HUES48 (cell line): ENCODE measurements at regions not wholly inside any gene's neighbourhood (a gene's known extent, or its start where the extent isn't known, plus 50 kb on each side); places are given as distances from the start of the nearest gene placed in this dataset.
"Not testable (repeated sequence)": the region's sequence is repeated elsewhere in the genome, so short reads cannot be mapped to it uniquely, and the experiment has no call there.

ENCODE experiments used
- H3K27ac ChIP-seq: one replicate; pipeline ENCODE4 v1.7.0; 2013; ENCODE audit warnings: low read depth, low read length, inconsistent platforms
- H3K27me3 ChIP-seq: 2 replicates; pipeline ENCODE4 v1.6.1; 2013; ENCODE audit warnings: mild to moderate bottlenecking, low read length; ENCODE audit not compliant: control insufficient read depth, insufficient read depth
- H3K36me3 ChIP-seq: 2 replicates; pipeline ENCODE4 v1.6.1; 2013; ENCODE audit warnings: low read length; ENCODE audit not compliant: control insufficient read depth, insufficient read depth
- H3K4me1 ChIP-seq: 2 replicates; pipeline ENCODE4 v1.6.1; 2013; ENCODE audit warnings: mild to moderate bottlenecking, low read length; ENCODE audit not compliant: control insufficient read depth, insufficient read depth
- H3K4me3 ChIP-seq: 2 replicates; pipeline ENCODE4 v1.5.1; 2013; ENCODE audit warnings: mild to moderate bottlenecking, low read depth, low read length
- H3K9ac ChIP-seq: 2 replicates; pipeline ENCODE4 v1.6.1; 2013; ENCODE audit warnings: mild to moderate bottlenecking, low read depth, low read length, moderate library complexity
- H3K9me3 ChIP-seq: 2 replicates; pipeline ENCODE4 v1.6.1; 2013; ENCODE audit warnings: low read length; ENCODE audit not compliant: control insufficient read depth, insufficient read depth

DNA sequence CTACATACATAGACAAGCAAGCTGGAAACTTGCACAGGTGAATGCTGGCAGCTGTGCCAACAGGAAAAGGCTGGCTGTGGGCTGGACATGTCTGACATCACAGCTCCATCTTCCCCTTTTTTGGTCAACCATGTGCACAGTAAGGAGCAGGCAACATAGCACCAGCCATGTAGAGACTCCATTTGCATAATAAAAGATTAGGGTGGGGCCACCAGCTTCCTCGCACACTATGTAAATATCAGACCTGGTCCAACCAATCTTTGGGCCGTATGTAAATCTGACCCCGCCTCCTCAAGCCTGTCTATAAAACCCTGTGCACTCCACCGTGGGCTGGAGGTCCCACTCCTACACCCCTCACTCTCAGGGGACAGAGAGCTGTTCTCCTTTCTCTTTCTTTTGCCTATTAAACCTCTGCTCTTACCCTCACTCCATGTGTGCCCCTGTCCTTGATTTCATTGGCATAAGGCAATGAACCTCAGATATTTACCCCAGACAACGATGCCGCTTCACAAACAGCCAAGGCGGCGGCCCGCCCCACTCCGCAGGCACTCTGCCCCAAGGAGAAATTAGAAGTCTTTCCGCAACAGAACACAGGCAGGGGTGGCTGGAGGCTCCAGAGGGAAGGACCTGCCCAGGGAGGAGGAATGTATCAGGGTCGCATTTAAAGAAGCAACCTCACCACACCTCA lies 862.2 kb downstream of the TRIML1 start:
- Histone ChIP-seq H3K27me3 (no peaks in the 10 kb centered on the region), H3K27ac (no peak overlapping the region), H3K9me3 (0 out of 2 replicates have a peak, but pooled peaks cover 3% of the 10 kb centered on the region), H3K4me3 (no peak overlapping the region), H3K36me3 (no peaks in the 10 kb centered on the region), H3K4me1 (no peaks in the 10 kb centered on the region), H3K9ac (no peak overlapping the region)

DNA sequence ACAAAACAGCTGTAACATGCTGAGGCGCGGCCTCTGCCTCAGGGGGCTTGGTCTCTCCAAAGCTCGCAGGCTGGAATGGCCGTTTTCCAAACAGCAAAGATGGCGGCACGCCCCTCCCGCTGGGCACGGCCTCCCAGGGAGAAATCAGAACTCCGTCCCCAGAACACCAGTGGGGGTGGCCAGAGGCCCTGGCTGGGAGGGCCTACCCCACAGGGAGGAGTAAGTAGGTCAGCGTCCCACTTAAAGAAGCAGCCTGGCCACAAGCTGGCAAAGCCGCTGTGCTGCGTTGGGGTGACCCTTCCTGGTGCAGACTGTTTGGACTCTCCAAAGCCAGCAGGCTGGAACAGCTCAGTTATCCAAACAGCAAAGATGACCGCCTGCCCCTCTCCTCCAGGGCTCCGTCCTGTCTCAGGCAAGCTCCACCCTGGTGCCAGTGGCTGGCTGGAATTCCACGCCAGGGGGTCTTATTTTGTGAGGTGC lies 862.8 kb downstream of the TRIML1 start:
- Histone ChIP-seq H3K4me1 (no peaks in the 10 kb centered on the region), H3K27me3 (no peaks in the 10 kb centered on the region), H3K36me3 (no peaks in the 10 kb centered on the region), H3K9ac (no peak overlapping the region), H3K4me3 (no peak overlapping the region), H3K27ac (no peak overlapping the region), H3K9me3 (0 out of 2 replicates have a peak, but pooled peaks cover 3% of the 10 kb centered on the region)

DNA sequence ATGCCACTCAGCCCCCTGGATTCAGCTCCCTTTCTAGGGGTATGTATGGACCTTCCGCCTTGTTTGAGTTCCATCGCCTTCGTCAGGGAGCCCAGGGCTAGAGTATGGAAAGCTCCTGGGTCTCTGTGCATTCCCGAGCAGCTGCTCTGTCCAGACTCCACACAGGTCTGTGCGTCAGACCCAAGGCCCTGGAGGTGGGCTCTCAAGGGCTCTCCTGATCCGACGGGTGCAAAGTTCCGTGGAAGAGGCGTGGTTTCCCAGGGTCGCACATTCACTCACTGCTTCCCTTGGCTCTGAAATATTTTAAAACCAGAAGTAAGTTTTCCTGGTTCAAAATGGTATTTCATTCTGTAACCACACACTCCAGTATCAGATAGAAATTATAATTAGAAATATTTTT lies 863.2 kb downstream of the TRIML1 start:
- no peaks in the 10 kb centered on the region for H3K4me1 ChIP-seq
- H3K4me3 ChIP-seq, result no peak overlapping the region
- no peak overlapping the region for H3K27ac ChIP-seq
- H3K9me3 ChIP-seq, result 0 out of 2 replicates have a peak, but pooled peaks cover 3% of the 10 kb centered on the region
- no peaks in the 10 kb centered on the region for H3K36me3 ChIP-seq
- no peak overlapping the region for H3K9ac ChIP-seq
- no peaks in the 10 kb centered on the region for H3K27me3 ChIP-seq

DNA sequence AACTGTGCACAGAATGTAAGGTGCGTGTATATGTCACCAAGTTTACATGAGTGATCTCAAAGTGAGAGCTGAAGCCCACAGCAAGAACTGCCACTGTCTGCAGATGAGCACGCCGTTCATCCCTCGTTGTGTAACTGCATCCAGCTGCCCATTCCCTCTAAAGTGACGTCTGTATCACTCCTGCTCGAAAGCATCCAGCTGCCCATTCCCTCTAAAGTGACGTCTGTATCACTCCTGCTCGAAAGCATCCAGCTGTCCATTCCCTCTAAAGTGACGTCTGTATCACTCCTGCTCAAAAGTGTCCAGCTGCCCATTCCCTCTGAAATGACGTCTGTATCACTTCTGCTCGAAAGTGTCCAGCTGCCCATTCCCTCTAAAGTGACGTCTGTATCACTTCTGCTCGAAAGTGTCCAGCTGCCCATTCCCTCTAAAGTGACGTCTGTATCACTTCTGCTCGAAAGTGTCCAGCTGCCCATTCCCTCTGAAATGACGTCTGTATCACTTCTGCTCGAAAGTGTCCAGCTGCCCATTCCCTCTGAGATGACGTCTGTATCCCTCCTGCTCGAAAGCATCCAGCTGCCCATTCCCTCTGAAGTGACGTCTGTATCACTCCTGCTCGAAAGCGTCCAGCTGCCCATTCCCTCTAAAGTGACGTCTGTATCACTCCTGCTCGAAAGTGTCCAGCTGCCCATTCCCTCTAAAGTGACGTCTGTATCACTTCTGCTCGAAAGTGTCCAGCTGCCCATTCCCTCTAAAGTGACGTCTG lies 871.4 kb downstream of the TRIML1 start:
- H3K9me3 ChIP-seq, H3K4me3 ChIP-seq, H3K27me3 ChIP-seq, H3K27ac ChIP-seq, H3K36me3 ChIP-seq, H3K9ac ChIP-seq, H3K4me1 ChIP-seq: not testable (repeated sequence)

DNA sequence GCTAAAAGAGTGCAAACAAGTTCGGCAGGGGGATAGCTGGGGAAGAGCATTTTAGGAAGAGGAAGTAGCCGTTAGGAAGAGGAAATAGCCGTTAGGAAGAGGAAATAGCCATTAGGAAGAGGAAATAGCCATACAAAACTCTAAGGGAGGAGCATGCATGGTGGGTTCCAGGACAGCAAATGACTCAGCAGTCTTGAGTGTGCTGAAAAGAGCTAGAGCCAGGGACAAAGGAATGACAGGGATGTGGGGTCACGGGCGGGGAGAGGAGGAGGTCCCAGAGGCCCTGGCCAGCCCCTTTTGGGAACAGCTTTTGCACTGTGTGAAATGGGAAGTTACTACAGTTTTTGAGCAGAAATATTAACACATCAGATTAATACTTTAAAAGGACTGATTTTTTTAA lies 882.6 kb downstream of the TRIML1 start:
- Histone ChIP-seq H3K27me3 (no peaks in the 10 kb centered on the region), H3K27ac (no peak overlapping the region), H3K36me3 (no peaks in the 10 kb centered on the region), H3K4me3 (no peak overlapping the region), H3K9me3 (no peaks in the 10 kb centered on the region), H3K9ac (no peak overlapping the region), H3K4me1 (peaks cover 6% of the 10 kb centered on the region)

DNA sequence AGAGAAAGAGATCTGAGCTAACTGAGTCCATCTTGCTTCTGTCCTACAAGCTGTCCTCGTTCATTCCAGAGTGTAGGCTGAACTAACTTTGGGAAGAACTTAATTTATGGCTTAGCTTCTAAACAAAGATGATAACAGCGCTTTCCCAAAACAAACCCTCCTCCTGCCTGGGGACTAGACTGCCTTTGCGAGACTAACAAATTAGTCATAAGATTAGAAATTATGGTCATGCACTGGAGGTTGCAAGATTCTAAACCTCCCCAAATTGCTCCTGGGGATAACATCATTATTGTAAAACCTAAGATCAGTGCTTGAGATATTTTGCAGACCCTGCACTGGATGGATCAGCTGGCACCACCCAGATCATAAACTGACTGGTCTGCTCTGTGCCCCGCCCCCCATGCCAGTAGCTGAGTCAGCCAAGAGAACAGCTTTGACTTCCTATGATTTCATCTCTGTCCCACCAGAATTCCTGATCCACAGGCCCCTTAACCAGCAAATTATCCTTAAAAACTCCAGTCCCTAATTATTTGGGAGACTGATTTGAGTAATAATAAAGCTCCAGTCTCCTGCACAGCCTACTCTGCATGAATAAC lies 883.3 kb downstream of the TRIML1 start:
- Histone ChIP-seq H3K36me3 (no peaks in the 10 kb centered on the region), H3K27ac (no peak overlapping the region), H3K27me3 (no peaks in the 10 kb centered on the region), H3K4me3 (no peak overlapping the region), H3K9me3 (no peaks in the 10 kb centered on the region), H3K9ac (no peak overlapping the region), H3K4me1 (peaks cover 6% of the 10 kb centered on the region)

DNA sequence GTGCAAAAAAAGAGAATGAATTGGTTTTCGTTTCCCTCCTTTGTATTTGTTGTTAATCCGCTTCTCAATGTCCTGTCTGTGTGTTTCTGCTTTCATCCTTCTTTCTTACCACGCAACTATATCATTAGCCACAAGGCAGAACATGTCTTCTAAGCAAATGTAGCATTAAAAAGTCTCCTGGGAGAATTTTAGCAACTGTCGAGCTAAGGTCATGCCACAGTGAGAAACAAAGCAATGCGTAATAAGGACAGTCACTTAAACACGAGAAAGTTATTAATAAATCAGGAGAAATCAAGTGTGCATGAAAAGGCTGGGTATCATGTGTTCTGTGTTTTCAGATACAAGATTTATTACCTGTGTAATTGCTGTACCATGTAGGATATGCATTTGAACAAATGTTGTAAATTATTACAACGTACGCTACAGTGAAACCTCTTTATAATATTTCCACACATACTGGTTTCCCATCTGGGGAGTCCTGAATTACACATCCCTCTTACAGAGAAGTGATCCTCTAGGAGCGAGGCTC lies 890.8 kb downstream of the TRIML1 start:
- H3K4me1 ChIP-seq, result no peaks in the 10 kb centered on the region

DNA sequence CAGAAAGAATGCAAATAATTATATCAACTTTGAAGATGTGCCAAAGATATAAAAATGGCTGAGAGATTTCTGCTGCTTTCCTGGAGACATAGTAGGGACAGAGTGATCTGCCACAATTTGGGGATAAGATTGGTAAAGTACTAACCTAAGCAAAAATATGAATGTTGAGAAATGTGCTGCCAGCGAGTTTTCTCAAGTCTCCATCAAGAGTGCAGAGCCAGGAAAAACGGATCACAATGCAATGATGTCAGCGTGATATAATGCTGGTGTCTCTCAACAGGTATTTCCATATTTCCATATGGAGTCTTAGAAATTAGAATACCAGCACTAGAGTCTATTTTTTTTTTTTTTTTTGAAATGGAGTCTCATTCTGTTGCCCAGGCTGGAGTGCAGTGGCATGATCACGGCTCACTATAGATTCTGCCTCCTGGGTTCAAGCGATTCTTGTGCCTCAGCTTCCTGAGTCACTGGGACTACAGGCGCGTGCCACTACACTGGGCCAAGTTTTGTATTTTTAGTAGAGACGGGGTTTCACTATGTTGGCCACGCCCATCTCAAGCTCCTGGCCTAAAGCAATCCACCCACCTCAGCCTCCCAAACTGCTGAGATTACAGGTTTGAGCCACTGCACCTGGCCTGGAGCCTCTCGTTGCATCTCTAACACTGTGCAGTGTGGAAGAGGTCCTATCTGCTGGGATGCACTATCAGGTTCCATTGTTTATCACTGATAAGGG lies 893.5 kb downstream of the TRIML1 start:
- Histone ChIP-seq H3K27ac (no peak overlapping the region), H3K9ac (no peak overlapping the region), H3K9me3 (no peaks in the 10 kb centered on the region), H3K27me3 (no peaks in the 10 kb centered on the region), H3K4me1 (no peaks in the 10 kb centered on the region), H3K4me3 (no peak overlapping the region), H3K36me3 (no peaks in the 10 kb centered on the region)

More for the DNA sequence above, 890.8 kb downstream of the TRIML1 start:
- no peaks in the 10 kb centered on the region for H3K9me3 ChIP-seq
- H3K27ac ChIP-seq, result no peak overlapping the region
- H3K9ac ChIP-seq, result no peak overlapping the region
- H3K36me3 ChIP-seq, result no peaks in the 10 kb centered on the region
- H3K4me3 ChIP-seq, result no peak overlapping the region
- H3K27me3 ChIP-seq, result no peaks in the 10 kb centered on the region

DNA sequence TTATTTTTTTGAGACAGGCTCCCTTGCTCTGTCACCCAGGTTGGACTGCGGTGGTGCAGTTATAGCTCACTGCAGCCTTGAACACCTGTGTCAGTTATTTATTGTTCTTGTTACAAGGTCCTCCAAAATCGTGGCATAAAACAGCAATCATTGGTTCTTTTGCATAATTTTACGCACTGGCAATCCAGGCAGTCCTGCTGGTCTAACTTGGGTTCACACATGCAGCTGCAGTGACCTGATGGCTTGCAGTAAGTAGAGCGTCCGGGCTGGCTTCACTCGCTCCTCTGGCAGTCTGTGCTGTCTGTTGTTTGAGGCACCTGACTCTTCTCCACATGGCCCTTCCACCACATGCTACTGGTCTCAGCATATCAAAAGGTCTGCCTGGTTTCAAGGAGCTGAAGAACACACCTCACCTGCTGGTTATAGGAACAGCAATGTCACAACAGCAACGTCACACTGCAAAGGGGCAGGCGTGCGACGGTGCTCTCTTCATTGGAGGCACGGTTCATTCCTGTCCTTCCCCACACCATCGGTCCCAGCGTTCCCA lies 894.6 kb downstream of the TRIML1 start:
- H3K27me3 ChIP-seq, result no peaks in the 10 kb centered on the region
- H3K4me3 ChIP-seq, result no peak overlapping the region
- no peaks in the 10 kb centered on the region for H3K4me1 ChIP-seq
- no peaks in the 10 kb centered on the region for H3K9me3 ChIP-seq
- H3K27ac ChIP-seq, result no peak overlapping the region
- no peak overlapping the region for H3K9ac ChIP-seq
- no peaks in the 10 kb centered on the region for H3K36me3 ChIP-seq

DNA sequence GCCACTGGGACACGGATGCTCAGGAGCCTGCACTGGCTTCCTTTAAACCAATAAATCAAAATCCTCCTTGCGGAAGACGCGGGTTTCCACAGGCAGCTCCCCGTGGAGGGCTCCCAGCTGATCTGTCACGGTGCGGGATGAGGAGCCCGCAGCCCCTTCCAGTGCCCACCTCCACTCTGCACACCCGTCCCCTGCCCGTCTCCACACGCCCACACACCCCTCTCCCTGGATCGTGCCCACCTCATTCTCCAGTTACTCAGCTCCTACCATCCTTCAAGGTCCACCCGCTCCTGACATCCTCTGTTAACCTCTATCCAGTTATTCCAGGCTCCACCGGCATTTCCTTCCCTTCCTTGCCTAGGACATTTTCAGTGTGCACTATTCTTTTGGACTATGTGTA lies 895.9 kb downstream of the TRIML1 start:
- no peaks in the 10 kb centered on the region for H3K4me1 ChIP-seq
- H3K4me3 ChIP-seq, result no peak overlapping the region

More for the DNA sequence above, 895.9 kb downstream of the TRIML1 start:
- Histone ChIP-seq H3K36me3 (no peaks in the 10 kb centered on the region), H3K9me3 (no peaks in the 10 kb centered on the region), H3K27me3 (no peaks in the 10 kb centered on the region), H3K27ac (no peak overlapping the region), H3K9ac (no peak overlapping the region)
